Eye (tissue), 1 donor: ENCODE measurements at regions not wholly inside any gene's neighbourhood (a gene's known extent, or its start where the extent isn't known, plus 50 kb on each side); places are given as distances from the start of the nearest gene placed in this dataset.

Experiments used
- DNase-seq: peaks from one replicate; pipeline ENCODE4 v3.0.0-alpha.2; 2015

GRCh38 chr9:23545728-23546127, 280.3 kb downstream of the ELAVL2 start:
- DNase-seq = no peak

- peak; percentile 89 for DNase-seq
Measured at GRCh38 chr9:23551311-23551721, 274.7 kb downstream of the ELAVL2 start.

GRCh38 chr9:23551929-23552707, 273.9 kb downstream of the ELAVL2 start:
- no peak for DNase-seq

- peak; percentile 39 for DNase-seq
Measured at GRCh38 chr9:23552876-23553601, 273.0 kb downstream of the ELAVL2 start.

- peak; percentile 45 for DNase-seq
Measured at GRCh38 chr9:23554686-23555085, 271.4 kb downstream of the ELAVL2 start.

- DNase-seq = peak; percentile 70
Measured at GRCh38 chr9:23555851-23556250, 270.2 kb downstream of the ELAVL2 start.

- DNase-seq = peak; percentile 40
Measured at GRCh38 chr9:23556459-23556858, 269.6 kb downstream of the ELAVL2 start.

- no peak for DNase-seq
Measured at GRCh38 chr9:23557689-23558088, 268.4 kb downstream of the ELAVL2 start.

GRCh38 chr9:23559522-23559921, 266.5 kb downstream of the ELAVL2 start:
- no peak for DNase-seq

- no peak for DNase-seq
Measured at GRCh38 chr9:23563517-23563916, 262.5 kb downstream of the ELAVL2 start.

- no peak for DNase-seq
Measured at GRCh38 chr9:23567516-23568165, 258.4 kb downstream of the ELAVL2 start.

GRCh38 chr9:23571414-23572104, 254.5 kb downstream of the ELAVL2 start:
- no peak for DNase-seq

GRCh38 chr9:23573800-23574199, 252.2 kb downstream of the ELAVL2 start:
- DNase-seq = no peak

- no peak for DNase-seq
Measured at GRCh38 chr9:23577611-23578010, 248.4 kb downstream of the ELAVL2 start.

GRCh38 chr9:23581931-23582330, 244.1 kb downstream of the ELAVL2 start:
- no peak for DNase-seq

- DNase-seq = no peak
Measured at GRCh38 chr9:23582836-23583235, 243.2 kb downstream of the ELAVL2 start.

GRCh38 chr9:23586906-23587305, 239.1 kb downstream of the ELAVL2 start:
- peak; percentile 74 for DNase-seq

- DNase-seq = peak; percentile 28
Measured at GRCh38 chr9:23587433-23587832, 238.6 kb downstream of the ELAVL2 start.

GRCh38 chr9:23587903-23588302, 238.1 kb downstream of the ELAVL2 start:
- DNase-seq = no peak

GRCh38 chr9:23590276-23591000, 235.6 kb downstream of the ELAVL2 start:
- no peak for DNase-seq

GRCh38 chr9:23594421-23594820, 231.6 kb downstream of the ELAVL2 start:
- no peak for DNase-seq

GRCh38 chr9:23596913-23597634, 229.0 kb downstream of the ELAVL2 start:
- no peak for DNase-seq
